ENCODE measurements at regions not wholly inside any gene's neighbourhood (a gene's known extent, or its start where the extent isn't known, plus 50 kb on each side); places are given as distances from the start of the nearest gene placed in this dataset.

GRCh38 chr1:14467112-14467511 lies 131.4 kb upstream of the KAZN start:
- no peak for TF ChIP-seq POLR2AphosphoS5 (IDR thresholded peaks at IDR 0.05; ENCODE audit: insufficient read depth, low read depth, low read length)
- no peak for TF ChIP-seq POLR2A (IDR thresholded peaks at IDR 0.05; ENCODE audit: low read depth, low read length)
- TF ChIP-seq CTCF (IDR thresholded peaks at IDR 0.05; ENCODE audit: extremely low read depth in 1 of 2, insufficient read depth in 1 of 2, low read depth in 1 of 2, low read length in 2 of 2): no peak
- TF ChIP-seq MAX (IDR thresholded peaks at IDR 0.05; ENCODE audit: insufficient read depth, insufficient read length): no peak
